ENCODE measurements at regions not wholly inside any gene's neighbourhood (a gene's known extent, or its start where the extent isn't known, plus 50 kb on each side); places are given as distances from the start of the nearest gene placed in this dataset.

- DNase-seq, result no peak
Observed at GRCh38 chr12:85575120-85576096, 260.8 kb downstream of the RASSF9 start.

GRCh38 chr12:85580562-85581168 is 255.5 kb downstream of the RASSF9 start:
- Mint-ChIP-seq H3K9me3 (peaks cover 2 to 16% of the 10 kb centered on the region in 2 donors), H3K36me3 (ENCODE audit: insufficient read depth) (no peaks in the 10 kb centered on the region), H3K27ac (no peak overlapping the region), H3K4me1 (ENCODE audit: low read depth in 2 of 2) (no peaks in the 10 kb centered on the region), H3K4me3 (no peak overlapping the region), H3K27me3 (no peaks in the 10 kb centered on the region)
- ATAC-seq (replicated peaks) (no peak), DNase-seq (no peak)

More at GRCh38 chr12:85575120-85576096, 260.8 kb downstream of the RASSF9 start:
- no peaks in the 10 kb centered on the region for H3K4me1 Mint-ChIP-seq (ENCODE audit: low read depth in 2 of 2)
- H3K36me3 Mint-ChIP-seq (ENCODE audit: insufficient read depth), result no peaks in the 10 kb centered on the region
- no peak overlapping the region for H3K27ac Mint-ChIP-seq
- H3K9me3 Mint-ChIP-seq, result peaks cover 2 to 16% of the 10 kb centered on the region in 2 donors
- H3K4me3 Mint-ChIP-seq, result no peak overlapping the region
- no peaks in the 10 kb centered on the region for H3K27me3 Mint-ChIP-seq
- ATAC-seq (replicated peaks), result no peak

- no peak for ATAC-seq (replicated peaks)
- Mint-ChIP-seq H3K4me1 (ENCODE audit: low read depth in 2 of 2) (no peaks in the 10 kb centered on the region), H3K36me3 (ENCODE audit: insufficient read depth) (no peaks in the 10 kb centered on the region)
Observed at GRCh38 chr12:85587158-85587557, 249.1 kb downstream of the RASSF9 start.

GRCh38 chr12:85588221-85588620 is 248.0 kb downstream of the RASSF9 start:
- Mint-ChIP-seq H3K27me3 (no peaks in the 10 kb centered on the region), H3K4me3 (no peak overlapping the region), H3K9me3 (peaks cover 12 to 13% of the 10 kb centered on the region in 2 donors), H3K4me1 (ENCODE audit: low read depth in 2 of 2) (no peaks in the 10 kb centered on the region), H3K36me3 (ENCODE audit: insufficient read depth) (no peaks in the 10 kb centered on the region), H3K27ac (no peak overlapping the region)
- ATAC-seq (replicated peaks) (no peak), DNase-seq (no peak)

More at GRCh38 chr12:85587158-85587557, 249.1 kb downstream of the RASSF9 start:
- Mint-ChIP-seq H3K4me3 (no peak overlapping the region), H3K27ac (no peak overlapping the region), H3K27me3 (no peaks in the 10 kb centered on the region), H3K9me3 (peaks cover 12 to 13% of the 10 kb centered on the region in 2 donors)
- DNase-seq, result no peak

- no peaks in the 10 kb centered on the region for H3K27me3 Mint-ChIP-seq
- H3K4me3 Mint-ChIP-seq, result no peak overlapping the region
- no peaks in the 10 kb centered on the region for H3K4me1 Mint-ChIP-seq (ENCODE audit: low read depth in 2 of 2)
- ATAC-seq (replicated peaks) (no peak), DNase-seq (no peak)
- no peak overlapping the region for H3K27ac Mint-ChIP-seq
- no peaks in the 10 kb centered on the region for H3K36me3 Mint-ChIP-seq (ENCODE audit: insufficient read depth)
- peaks cover 8 to 11% of the 10 kb centered on the region in 2 donors for H3K9me3 Mint-ChIP-seq
Observed at GRCh38 chr12:85600841-85601240, 235.4 kb downstream of the RASSF9 start.

- no peak overlapping the region for H3K27ac Mint-ChIP-seq
- peaks cover 12 to 15% of the 10 kb centered on the region in 2 donors for H3K9me3 Mint-ChIP-seq
- no peaks in the 10 kb centered on the region for H3K36me3 Mint-ChIP-seq (ENCODE audit: insufficient read depth)
- no peaks in the 10 kb centered on the region for H3K4me1 Mint-ChIP-seq (ENCODE audit: low read depth in 2 of 2)
- H3K4me3 Mint-ChIP-seq, result no peak overlapping the region
- H3K27me3 Mint-ChIP-seq, result no peaks in the 10 kb centered on the region
- ATAC-seq (replicated peaks) (no peak), DNase-seq (no peak)
Observed at GRCh38 chr12:85603556-85603955, 232.7 kb downstream of the RASSF9 start.

- Mint-ChIP-seq H3K4me3 (no peak overlapping the region), H3K27ac (no peak overlapping the region), H3K4me1 (ENCODE audit: low read depth in 2 of 2) (no peaks in the 10 kb centered on the region), H3K27me3 (no peaks in the 10 kb centered on the region), H3K9me3 (peaks cover 15 to 17% of the 10 kb centered on the region in 2 donors), H3K36me3 (ENCODE audit: insufficient read depth) (no peaks in the 10 kb centered on the region)
- no peak for DNase-seq
- ATAC-seq (replicated peaks), result no peak
Observed at GRCh38 chr12:85606455-85606854, 229.8 kb downstream of the RASSF9 start.

- Mint-ChIP-seq H3K4me3 (no peak overlapping the region), H3K9me3 (peaks cover 7 to 17% of the 10 kb centered on the region in 2 donors), H3K4me1 (ENCODE audit: low read depth in 2 of 2) (no peaks in the 10 kb centered on the region), H3K36me3 (ENCODE audit: insufficient read depth) (no peaks in the 10 kb centered on the region), H3K27me3 (no peaks in the 10 kb centered on the region), H3K27ac (no peak overlapping the region)
- no peak for ATAC-seq (replicated peaks)
- no peak for DNase-seq
Observed at GRCh38 chr12:85609778-85610177, 226.4 kb downstream of the RASSF9 start.

GRCh38 chr12:85610194-85610593 is 226.0 kb downstream of the RASSF9 start:
- H3K27ac Mint-ChIP-seq, result no peak overlapping the region
- H3K36me3 Mint-ChIP-seq (ENCODE audit: insufficient read depth), result no peaks in the 10 kb centered on the region
- no peak overlapping the region for H3K4me3 Mint-ChIP-seq
- H3K4me1 Mint-ChIP-seq (ENCODE audit: low read depth in 2 of 2), result no peaks in the 10 kb centered on the region
- DNase-seq (no peak), ATAC-seq (replicated peaks) (no peak)
- H3K27me3 Mint-ChIP-seq, result no peaks in the 10 kb centered on the region
- peaks cover 7 to 17% of the 10 kb centered on the region in 2 donors for H3K9me3 Mint-ChIP-seq

GRCh38 chr12:85616201-85616600 is 220.0 kb downstream of the RASSF9 start:
- Mint-ChIP-seq H3K27me3 (no peaks in the 10 kb centered on the region), H3K27ac (no peak overlapping the region), H3K4me1 (ENCODE audit: low read depth in 2 of 2) (no peaks in the 10 kb centered on the region), H3K4me3 (no peak overlapping the region), H3K9me3 (peaks cover 8% of the 10 kb centered on the region in 2 donors), H3K36me3 (ENCODE audit: insufficient read depth) (no peaks in the 10 kb centered on the region)
- DNase-seq (no peak), ATAC-seq (replicated peaks) (no peak)

GRCh38 chr12:85617307-85618091 is 218.7 kb downstream of the RASSF9 start:
- no peak for ATAC-seq (replicated peaks)

GRCh38 chr12:85621041-85621440 is 215.2 kb downstream of the RASSF9 start:
- H3K4me3 Mint-ChIP-seq, result no peak overlapping the region
- H3K9me3 Mint-ChIP-seq, result peaks cover 6 to 20% of the 10 kb centered on the region in 2 donors
- no peak for ATAC-seq (replicated peaks)
- H3K36me3 Mint-ChIP-seq (ENCODE audit: insufficient read depth), result no peaks in the 10 kb centered on the region
- no peak for DNase-seq
- H3K27me3 Mint-ChIP-seq, result no peaks in the 10 kb centered on the region
- no peak overlapping the region for H3K27ac Mint-ChIP-seq
- H3K4me1 Mint-ChIP-seq (ENCODE audit: low read depth in 2 of 2), result no peaks in the 10 kb centered on the region

More at GRCh38 chr12:85617307-85618091, 218.7 kb downstream of the RASSF9 start:
- H3K4me3 Mint-ChIP-seq, result no peak overlapping the region
- H3K27me3 Mint-ChIP-seq, result no peaks in the 10 kb centered on the region
- H3K36me3 Mint-ChIP-seq (ENCODE audit: insufficient read depth), result no peaks in the 10 kb centered on the region
- peaks cover 8% of the 10 kb centered on the region in 2 donors for H3K9me3 Mint-ChIP-seq
- no peak overlapping the region for H3K27ac Mint-ChIP-seq
- no peaks in the 10 kb centered on the region for H3K4me1 Mint-ChIP-seq (ENCODE audit: low read depth in 2 of 2)
- DNase-seq, result no peak

GRCh38 chr12:85623763-85624162 is 212.4 kb downstream of the RASSF9 start:
- no peak for ATAC-seq (replicated peaks)
- Mint-ChIP-seq H3K9me3 (peaks cover 7 to 11% of the 10 kb centered on the region in 2 donors), H3K27me3 (no peaks in the 10 kb centered on the region), H3K27ac (no peak overlapping the region), H3K36me3 (ENCODE audit: insufficient read depth) (no peaks in the 10 kb centered on the region), H3K4me1 (ENCODE audit: low read depth in 2 of 2) (no peaks in the 10 kb centered on the region), H3K4me3 (no peak overlapping the region)
- DNase-seq, result no peak
